Calu3 (cell line): ENCODE measurements at regions not wholly inside any gene's neighbourhood (a gene's known extent, or its start where the extent isn't known, plus 50 kb on each side); places are given as distances from the start of the nearest gene placed in this dataset.

Source experiments
- BruUV-seq: library from RNA; stranded (reverse); fragments of 400-500 nt; replicated peaks from 2 replicates; lab custom pipeline; 2021; lab: Mats Ljungman, UMichigan
- CTCF ChIA-PET: fragments of 300-600 bp; sonication (Branson Sonifier 250); formaldehyde crosslinking; loops from one replicate; lab custom pipeline; 2022; ENCODE audit warnings: antibody characterized with exemption; lab: Charles Lee
- DNase-seq: peaks from one replicate; pipeline ENCODE4 v3.0.0; 2022
- H3K27ac Mint-ChIP-seq: one replicate; pipeline ENCODE4 v1.8.0; 2022; ENCODE audit warnings: mixed read lengths; ENCODE audit not compliant: unreplicated experiment
- H3K27me3 Mint-ChIP-seq: one replicate; pipeline ENCODE4 v1.8.0; 2022; ENCODE audit warnings: mixed read lengths; ENCODE audit not compliant: unreplicated experiment
- H3K36me3 Mint-ChIP-seq: one replicate; pipeline ENCODE4 v1.8.0; 2022; ENCODE audit warnings: mild to moderate bottlenecking, moderate library complexity, mixed read lengths; ENCODE audit not compliant: insufficient read depth, unreplicated experiment
- H3K4me1 Mint-ChIP-seq: one replicate; pipeline ENCODE4 v1.8.0; 2022; ENCODE audit warnings: mild to moderate bottlenecking, low read depth, mixed read lengths; ENCODE audit not compliant: unreplicated experiment
- H3K4me3 Mint-ChIP-seq: one replicate; pipeline ENCODE4 v1.8.0; 2022; ENCODE audit warnings: mild to moderate bottlenecking, low read depth, moderate library complexity, mixed read lengths; ENCODE audit not compliant: unreplicated experiment
- H3K9me3 Mint-ChIP-seq: one replicate; pipeline ENCODE4 v1.8.0; 2022; ENCODE audit warnings: low read depth, mixed read lengths; ENCODE audit not compliant: unreplicated experiment
- CTCF ChIP-seq: fragments of 200-600 bp; IDR thresholded peaks from one replicate; pipeline ENCODE4 v1.8.0; 2022; ENCODE audit warnings: antibody characterized with exemption; ENCODE audit not compliant: unreplicated experiment
- intact Hi-C: fragments of 100-400 bp; cut with micrococcal nuclease; formaldehyde crosslinking; loops from one replicate; pipeline ENCODE4 v1.10.0; 2022; ENCODE audit not compliant: unreplicated experiment

- no TSS peak for BruUV-seq
- DNase-seq, result no peak
- H3K4me1 Mint-ChIP-seq, result no peaks in the 10 kb centered on the region
- intact Hi-C loops, result no loop called here
- CTCF ChIA-PET, result interaction anchor here (0.6 to 0.7 kb wide), 3 partner anchors 29 to 875 kb away, joined by 3 to 6 read pairs (median 4); no protein-coding TSS in a partner anchor
- no peak for TF ChIP-seq CTCF
- no peak overlapping the region for H3K27ac Mint-ChIP-seq
- no peaks in the 10 kb centered on the region for H3K27me3 Mint-ChIP-seq
- H3K4me3 Mint-ChIP-seq, result no peak overlapping the region
- H3K36me3 Mint-ChIP-seq, result no peaks in the 10 kb centered on the region
- H3K9me3 Mint-ChIP-seq, result no peaks in the 10 kb centered on the region
These were observed 234.9 kb upstream of the LMCD1 start for GRCh38 chr3:8266730-8267131.

GRCh38 chr3:8273479-8273878 lies 228.1 kb upstream of the LMCD1 start:
- no peaks in the 10 kb centered on the region for H3K4me1 Mint-ChIP-seq
- intact Hi-C loops, result no loop called here
- no peaks in the 10 kb centered on the region for H3K27me3 Mint-ChIP-seq
- H3K36me3 Mint-ChIP-seq, result no peaks in the 10 kb centered on the region
- no peaks in the 10 kb centered on the region for H3K9me3 Mint-ChIP-seq
- no peak overlapping the region for H3K27ac Mint-ChIP-seq
- TF ChIP-seq CTCF, result no peak
- CTCF ChIA-PET, result no interaction called here
- no TSS peak for BruUV-seq
- H3K4me3 Mint-ChIP-seq, result no peak overlapping the region
- no peak for DNase-seq

GRCh38 chr3:8276056-8276455 lies 225.6 kb upstream of the LMCD1 start:
- no peak overlapping the region for H3K4me3 Mint-ChIP-seq
- intact Hi-C loops, result no loop called here
- H3K27me3 Mint-ChIP-seq, result no peaks in the 10 kb centered on the region
- no peak for TF ChIP-seq CTCF
- no peaks in the 10 kb centered on the region for H3K4me1 Mint-ChIP-seq
- H3K9me3 Mint-ChIP-seq, result no peaks in the 10 kb centered on the region
- BruUV-seq, result no TSS peak
- CTCF ChIA-PET, result no interaction called here
- no peaks in the 10 kb centered on the region for H3K36me3 Mint-ChIP-seq
- H3K27ac Mint-ChIP-seq, result no peak overlapping the region
- DNase-seq, result no peak

- intact Hi-C loops, result no loop called here
- BruUV-seq, result no TSS peak
- Mint-ChIP-seq H3K27ac (no peak overlapping the region), H3K4me3 (no peak overlapping the region), H3K27me3 (no peaks in the 10 kb centered on the region), H3K4me1 (no peaks in the 10 kb centered on the region), H3K9me3 (no peaks in the 10 kb centered on the region), H3K36me3 (no peaks in the 10 kb centered on the region)
- CTCF ChIA-PET, result no interaction called here
- TF ChIP-seq CTCF, result no peak
- DNase-seq, result no peak
These were observed 225.1 kb upstream of the LMCD1 start for GRCh38 chr3:8276506-8276905.
